Stromal cell of bone marrow (primary cell): ENCODE measurements at regions not wholly inside any gene's neighbourhood (a gene's known extent, or its start where the extent isn't known, plus 50 kb on each side); places are given as distances from the start of the nearest gene placed in this dataset.

Experiments
- DNase-seq: peaks from one replicate; pipeline ENCODE4 v3.0.0-alpha.2; 2012; ENCODE audit warnings: low read depth

DNA sequence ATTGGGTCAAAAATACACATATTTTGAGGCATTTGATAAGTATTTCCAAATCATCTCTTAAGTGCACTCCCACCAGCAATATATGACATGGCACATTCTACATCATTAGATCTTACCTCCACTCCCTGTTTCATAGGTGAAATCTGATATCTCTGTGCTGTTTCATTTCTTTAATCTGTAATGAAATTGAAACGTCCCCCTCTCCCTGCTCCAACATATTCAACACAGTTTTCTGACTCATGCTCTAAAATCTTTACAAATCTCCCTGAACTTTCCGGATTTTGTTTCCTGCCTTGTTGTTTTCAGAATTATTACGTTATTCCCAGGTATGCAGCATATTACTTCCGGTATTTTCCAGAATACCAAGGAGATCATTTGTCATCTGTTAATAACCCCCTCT is 66.1 kb upstream of the AKT3 start:
- DNase-seq, result no peak

DNA sequence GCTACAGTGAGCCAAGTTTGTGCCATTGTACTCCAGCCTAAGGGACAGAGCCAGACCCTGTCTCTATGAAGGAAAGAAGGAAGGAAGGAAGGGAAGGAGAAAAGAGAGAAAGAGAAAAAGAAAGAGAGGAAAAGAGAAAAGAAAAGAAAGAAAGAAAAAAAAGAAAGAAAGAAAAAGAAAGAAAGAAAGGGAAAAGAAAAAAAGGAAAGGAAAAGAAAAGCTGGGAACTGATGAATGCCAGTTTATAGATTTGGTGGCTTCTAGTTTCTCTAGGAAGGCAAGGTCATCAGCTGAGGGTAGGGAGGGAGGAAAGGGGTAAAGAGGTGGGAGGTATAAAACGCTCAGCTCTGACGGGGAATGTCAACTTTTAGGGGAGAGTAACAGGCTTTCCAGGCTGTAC is 62.3 kb upstream of the AKT3 start:
- no peak for DNase-seq

DNA sequence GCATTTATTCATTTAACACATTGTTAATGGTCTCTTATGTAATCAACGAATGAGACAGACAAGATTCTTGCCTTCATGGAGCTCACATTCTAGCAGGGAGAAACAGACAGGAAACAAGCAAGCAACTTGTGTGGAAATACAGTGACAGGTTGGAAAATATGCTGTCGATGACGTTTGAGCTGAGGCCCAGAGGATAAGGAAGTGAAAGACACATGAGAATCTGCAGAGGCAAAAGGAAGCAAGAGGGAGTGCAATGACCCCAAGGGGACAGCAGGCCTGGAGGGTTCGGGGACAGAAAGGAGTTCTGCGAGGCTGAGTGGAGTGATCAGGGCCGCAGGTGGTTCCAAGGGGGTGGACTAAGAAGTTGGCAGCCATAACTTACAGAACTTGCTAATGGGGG is 60.6 kb upstream of the AKT3 start:
- DNase-seq, result no peak

DNA sequence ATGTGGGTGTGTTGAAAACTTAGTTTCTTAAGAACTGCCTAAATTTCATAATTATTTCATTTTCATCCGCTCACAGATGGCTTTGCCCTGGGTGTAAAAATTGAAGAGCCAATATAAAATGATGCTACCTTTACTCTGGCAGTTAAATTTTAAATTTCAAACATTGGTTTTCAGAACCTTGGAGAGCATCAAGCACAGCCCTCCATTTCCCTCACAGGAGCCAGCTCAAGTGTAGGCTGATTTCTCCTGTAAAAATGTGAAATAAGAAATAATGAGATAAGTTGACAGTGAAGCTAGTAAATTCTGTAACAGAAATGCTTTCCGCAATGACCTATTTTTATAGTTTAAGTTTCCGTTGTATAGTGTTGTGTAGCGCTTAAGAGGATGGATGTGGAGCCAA is 53.9 kb upstream of the AKT3 start:
- no peak for DNase-seq

DNA sequence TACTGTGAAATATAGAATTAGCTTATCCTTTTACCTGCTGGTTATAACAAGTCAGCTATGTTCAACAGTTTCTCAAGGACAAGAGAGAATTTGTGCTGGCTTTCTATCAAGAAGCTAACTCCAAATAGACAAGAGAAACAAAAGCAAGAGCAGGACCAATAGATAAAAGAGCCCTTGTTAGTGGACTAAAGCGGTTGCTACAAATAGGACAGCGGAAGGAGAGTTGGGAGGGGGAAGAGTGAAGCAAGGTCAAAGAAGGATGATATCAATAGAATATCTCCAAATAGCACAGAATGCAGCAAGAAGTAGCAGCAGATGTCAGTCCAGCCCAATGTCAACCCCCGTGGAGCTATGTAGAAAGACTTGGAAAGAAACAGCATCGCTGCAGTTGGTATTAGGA is 53.0 kb upstream of the AKT3 start:
- no peak for DNase-seq

DNA sequence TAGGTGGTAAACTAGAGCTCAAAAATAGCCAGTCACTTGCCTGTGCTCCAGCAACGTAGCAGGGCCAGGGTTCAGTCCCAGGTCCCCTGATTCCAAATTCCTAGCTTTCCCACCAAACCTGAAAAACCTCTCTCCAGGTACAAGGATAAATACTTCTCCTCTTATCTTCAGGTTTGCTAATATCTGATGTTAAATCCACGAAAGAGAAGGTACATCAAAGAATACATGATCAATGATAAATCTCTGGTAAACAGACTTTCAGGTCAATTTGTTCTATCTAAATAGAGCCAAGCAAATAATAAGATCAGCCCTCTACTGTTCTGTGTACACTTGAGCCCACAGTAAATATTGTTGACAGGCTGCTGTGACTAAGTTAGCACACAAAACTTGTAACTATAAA is 52.1 kb upstream of the AKT3 start:
- DNase-seq, result no peak
